ENCODE measurements at regions not wholly inside any gene's neighbourhood (a gene's known extent, or its start where the extent isn't known, plus 50 kb on each side); places are given as distances from the start of the nearest gene placed in this dataset.

- peaks cover 0 to 3% of the 10 kb centered on the region in 2 donors for H3K9me3 Mint-ChIP-seq
- H3K36me3 Mint-ChIP-seq = no peaks in the 10 kb centered on the region
- DNase-seq (ENCODE audit: low spot score in 2 of 2) (no peak), ATAC-seq (no peak)
- no peak overlapping the region for H3K27ac Mint-ChIP-seq
Measured at GRCh38 chr15:58285921-58286278, 145.9 kb upstream of the LIPC start.

GRCh38 chr15:58286523-58286922, 145.3 kb upstream of the LIPC start:
- H3K9me3 Mint-ChIP-seq = peaks cover 0 to 4% of the 10 kb centered on the region in 2 donors
- no peaks in the 10 kb centered on the region for H3K36me3 Mint-ChIP-seq
- no peak overlapping the region for H3K27ac Mint-ChIP-seq
- DNase-seq (ENCODE audit: low spot score in 2 of 2) = no peak
- ATAC-seq = no peak

GRCh38 chr15:58287891-58288290, 143.9 kb upstream of the LIPC start:
- Mint-ChIP-seq H3K9me3 (peaks cover 4 to 9% of the 10 kb centered on the region in 2 donors), H3K36me3 (no peaks in the 10 kb centered on the region), H3K27ac (no peak overlapping the region)
- ATAC-seq (no peak), DNase-seq (ENCODE audit: low spot score in 2 of 2) (no peak)

GRCh38 chr15:58288592-58288991, 143.2 kb upstream of the LIPC start:
- Mint-ChIP-seq H3K9me3 (peaks cover 4 to 9% of the 10 kb centered on the region in 2 donors), H3K36me3 (no peaks in the 10 kb centered on the region), H3K27ac (no peak overlapping the region)
- ATAC-seq (no peak), DNase-seq (ENCODE audit: low spot score in 2 of 2) (no peak)

GRCh38 chr15:58291848-58292247, 139.9 kb upstream of the LIPC start:
- H3K9me3 Mint-ChIP-seq = peaks cover 4 to 21% of the 10 kb centered on the region in 2 donors
- no peak for ATAC-seq
- peak overlapping the region in 1 of 2 donors; percentile 52 for H3K27ac Mint-ChIP-seq
- no peak for DNase-seq (ENCODE audit: low spot score in 2 of 2)
- peaks cover 0 to 8% of the 10 kb centered on the region in 2 donors for H3K36me3 Mint-ChIP-seq

- ATAC-seq = peak; percentile 46 to 50
- Mint-ChIP-seq H3K27ac (peak overlapping the region in 1 of 2 donors; percentile 52), H3K9me3 (peaks cover 4 to 25% of the 10 kb centered on the region in 2 donors), H3K36me3 (peaks cover 0 to 12% of the 10 kb centered on the region in 2 donors)
- DNase-seq (ENCODE audit: low spot score in 2 of 2) = no peak
Measured at GRCh38 chr15:58292751-58293175, 139.0 kb upstream of the LIPC start.

- DNase-seq (ENCODE audit: low spot score in 2 of 2) = no peak
- peaks cover 4 to 12% of the 10 kb centered on the region in 2 donors for H3K36me3 Mint-ChIP-seq
- H3K27ac Mint-ChIP-seq = no peak overlapping the region
- H3K9me3 Mint-ChIP-seq = peaks cover 4 to 25% of the 10 kb centered on the region in 2 donors
- ATAC-seq = no peak
Measured at GRCh38 chr15:58293622-58294550, 137.9 kb upstream of the LIPC start.

GRCh38 chr15:58294681-58295254, 137.0 kb upstream of the LIPC start:
- Mint-ChIP-seq H3K36me3 (peaks cover 4 to 12% of the 10 kb centered on the region in 2 donors), H3K27ac (no peak overlapping the region), H3K9me3 (peaks cover 4 to 25% of the 10 kb centered on the region in 2 donors)
- DNase-seq (ENCODE audit: low spot score in 2 of 2) = no peak
- no peak for ATAC-seq

GRCh38 chr15:58295637-58296215, 136.1 kb upstream of the LIPC start:
- no peak for DNase-seq (ENCODE audit: low spot score in 2 of 2)
- peaks cover 4 to 23% of the 10 kb centered on the region in 2 donors for H3K9me3 Mint-ChIP-seq
- H3K27ac Mint-ChIP-seq = no peak overlapping the region
- no peak for ATAC-seq
- H3K36me3 Mint-ChIP-seq = peaks cover 4 to 12% of the 10 kb centered on the region in 2 donors

- Mint-ChIP-seq H3K36me3 (peaks cover 4 to 12% of the 10 kb centered on the region in 2 donors), H3K9me3 (peaks cover 4 to 21% of the 10 kb centered on the region in 2 donors), H3K27ac (no peak overlapping the region)
- DNase-seq (ENCODE audit: low spot score in 2 of 2) (no peak), ATAC-seq (no peak)
Measured at GRCh38 chr15:58296276-58296675, 135.5 kb upstream of the LIPC start.

- peaks cover 1 to 27% of the 10 kb centered on the region in 2 donors for H3K9me3 Mint-ChIP-seq
- ATAC-seq = no peak
- DNase-seq (ENCODE audit: low spot score in 2 of 2) = no peak
- H3K27ac Mint-ChIP-seq = no peak overlapping the region
- peaks cover 4 to 12% of the 10 kb centered on the region in 2 donors for H3K36me3 Mint-ChIP-seq
Measured at GRCh38 chr15:58297639-58298038, 134.2 kb upstream of the LIPC start.

- Mint-ChIP-seq H3K36me3 (peaks cover 4 to 12% of the 10 kb centered on the region in 2 donors), H3K9me3 (peaks cover 0 to 25% of the 10 kb centered on the region in 2 donors), H3K27ac (no peak overlapping the region)
- DNase-seq (ENCODE audit: low spot score in 2 of 2) (no peak), ATAC-seq (no peak)
Measured at GRCh38 chr15:58298879-58299850, 132.6 kb upstream of the LIPC start.

GRCh38 chr15:58302832-58303231, 129.0 kb upstream of the LIPC start:
- peaks cover 4 to 5% of the 10 kb centered on the region in 2 donors for H3K36me3 Mint-ChIP-seq
- peaks cover 0 to 9% of the 10 kb centered on the region in 2 donors for H3K9me3 Mint-ChIP-seq
- H3K27ac Mint-ChIP-seq = no peak overlapping the region
- DNase-seq (ENCODE audit: low spot score in 2 of 2) = no peak
- ATAC-seq = no peak

- Mint-ChIP-seq H3K27ac (no peak overlapping the region), H3K36me3 (peaks cover 4 to 5% of the 10 kb centered on the region in 2 donors)
- no peak for ATAC-seq
Measured at GRCh38 chr15:58303236-58303635, 128.6 kb upstream of the LIPC start.

GRCh38 chr15:58306591-58307312, 125.0 kb upstream of the LIPC start:
- peaks cover 0 to 7% of the 10 kb centered on the region in 2 donors for H3K9me3 Mint-ChIP-seq
- peaks cover 0 to 5% of the 10 kb centered on the region in 2 donors for H3K36me3 Mint-ChIP-seq
- ATAC-seq (no peak), DNase-seq (ENCODE audit: low spot score in 2 of 2) (no peak)
- H3K27ac Mint-ChIP-seq = no peak overlapping the region

More at GRCh38 chr15:58303236-58303635, 128.6 kb upstream of the LIPC start:
- H3K9me3 Mint-ChIP-seq = peaks cover 0 to 9% of the 10 kb centered on the region in 2 donors
- DNase-seq (ENCODE audit: low spot score in 2 of 2) = no peak
